ENCODE measurements at regions not wholly inside any gene's neighbourhood (a gene's known extent, or its start where the extent isn't known, plus 50 kb on each side); places are given as distances from the start of the nearest gene placed in this dataset.

DNA sequence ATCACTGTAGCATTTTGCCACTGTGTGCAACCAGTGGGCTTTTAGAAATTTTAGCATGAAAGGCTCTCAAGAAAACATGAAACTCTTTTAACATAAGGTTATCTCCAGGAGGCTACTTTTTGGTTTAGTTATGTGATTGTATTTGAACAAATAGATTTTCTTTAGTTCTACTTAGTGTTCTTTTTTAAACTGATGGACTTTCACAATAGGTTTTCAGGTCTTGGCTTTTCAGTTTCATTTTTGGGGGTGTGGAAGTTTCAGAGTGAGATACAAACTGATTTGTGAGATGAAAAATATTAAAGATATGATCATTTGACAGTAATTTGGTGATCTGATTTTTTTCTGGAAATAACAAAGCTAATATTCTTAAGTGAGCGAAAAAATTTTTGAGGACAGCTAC is 344.1 kb downstream of the PHF14 start:
- no peak for DNase-seq
- Histone ChIP-seq H3K27ac (ENCODE audit: low read length) (no peak overlapping the region), H3K9me3 (replicated peaks; ENCODE audit: control insufficient read depth, low read depth, low read length) (no peaks in the 10 kb centered on the region), H3K27me3 (ENCODE audit: control insufficient read depth, insufficient read depth, low read length) (no peaks in the 10 kb centered on the region), H3K36me3 (ENCODE audit: control insufficient read depth, insufficient read depth, low read length) (no peaks in the 10 kb centered on the region), H3K4me1 (ENCODE audit: control insufficient read depth, insufficient read depth, low read length) (no peaks in the 10 kb centered on the region), H3K4me3 (ENCODE audit: low read length) (no peak overlapping the region)
- no CpG with 5 or more reads among the region's 1 CpG for WGBS (ENCODE audit: insufficient coverage)

DNA sequence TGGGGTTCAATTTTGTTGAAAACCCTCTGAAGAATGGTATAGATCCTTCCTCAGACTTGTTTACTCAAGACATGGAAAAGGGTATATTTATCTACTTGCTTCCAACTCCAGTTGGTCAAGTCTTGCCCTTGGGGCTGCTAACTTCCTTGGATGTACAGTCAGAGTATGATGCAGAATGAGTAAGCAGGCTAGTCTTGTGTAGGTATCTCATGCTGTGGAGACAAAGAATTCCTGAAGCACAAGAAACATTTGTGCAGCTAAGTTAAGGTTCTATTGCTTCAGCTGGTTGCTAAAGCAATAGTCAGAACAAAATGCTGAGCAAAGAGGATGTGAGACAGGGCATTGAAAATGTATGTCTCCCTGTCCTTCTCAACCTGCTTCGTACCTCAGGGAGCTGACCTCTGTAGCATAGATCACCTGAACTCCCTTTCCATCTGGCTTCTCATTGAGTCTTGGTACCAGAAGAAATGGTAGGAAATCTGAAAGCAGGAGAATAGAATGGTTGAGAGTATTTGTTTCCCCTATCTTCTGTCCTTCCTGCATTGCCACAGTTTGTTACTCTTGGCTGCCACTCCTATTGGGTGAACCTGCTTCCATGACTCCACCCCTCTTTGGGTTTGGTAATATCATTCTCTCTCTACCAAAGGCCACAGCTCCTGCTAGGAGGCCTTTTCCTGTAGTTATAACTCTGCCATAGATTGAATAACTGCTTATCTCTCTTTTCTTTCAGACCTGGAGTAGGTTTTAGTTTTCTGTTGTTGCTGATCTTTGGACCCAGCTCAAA is 346.0 kb downstream of the PHF14 start:
- no peaks in the 10 kb centered on the region for H3K4me1 ChIP-seq (ENCODE audit: control insufficient read depth, insufficient read depth, low read length)
- no CpG with 5 or more reads among the region's 1 CpG for WGBS (ENCODE audit: insufficient coverage)

More for the DNA sequence above, 346.0 kb downstream of the PHF14 start:
- Histone ChIP-seq H3K27me3 (ENCODE audit: control insufficient read depth, insufficient read depth, low read length) (no peaks in the 10 kb centered on the region), H3K36me3 (ENCODE audit: control insufficient read depth, insufficient read depth, low read length) (no peaks in the 10 kb centered on the region), H3K4me3 (ENCODE audit: low read length) (no peak overlapping the region), H3K27ac (ENCODE audit: low read length) (no peak overlapping the region), H3K9me3 (replicated peaks; ENCODE audit: control insufficient read depth, low read depth, low read length) (no peaks in the 10 kb centered on the region)
- DNase-seq: no peak
